ENCODE measurements at regions not wholly inside any gene's neighbourhood (a gene's known extent, or its start where the extent isn't known, plus 50 kb on each side); places are given as distances from the start of the nearest gene placed in this dataset.

GRCh38 chr15:21261965-21262850 is 178.1 kb downstream of the POTEB3 start:
- no peak for TF ChIP-seq POLR2A (IDR thresholded peaks at IDR 0.05)
- no peak for TF ChIP-seq CTCF (IDR thresholded peaks at IDR 0.05)
- TF ChIP-seq EP300 (IDR thresholded peaks at IDR 0.05), result no peak
- no peak for TF ChIP-seq POLR2AphosphoS5 (IDR thresholded peaks at IDR 0.05)
